Gastrocnemius medialis (tissue), 4 donors: ENCODE measurements at regions not wholly inside any gene's neighbourhood (a gene's known extent, or its start where the extent isn't known, plus 50 kb on each side); places are given as distances from the start of the nearest gene placed in this dataset.

Experiments
- POLR2A ChIP-seq, 2 donors: fragments of 450-650 bp; IDR thresholded peaks; one replicate each; pipeline ENCODE4 v1.6.1; 2017; ENCODE audit warnings: antibody characterized with exemption in 2 of 2, mild to moderate bottlenecking in 2 of 2, moderate library complexity in 2 of 2
- TF ChIP-seq, protein P1 (sequence below), 5 experiments: fragments of 450-650 bp in 3 of 5; fragments of 200-600 bp in 2 of 5; sonication (generic) in 2 of 5; IDR thresholded peaks in 4 of 5; conservative IDR thresholded peaks in 1 of 5; 1 replicate in 4 of 5; 2 replicates in 1 of 5; pipeline ENCODE4 v1.5.1; 2016 to 2019; ENCODE audit warnings: antibody characterized with exemption in 5 of 5, mild to moderate bottlenecking in 3 of 5, moderate library complexity in 3 of 5

DNA sequence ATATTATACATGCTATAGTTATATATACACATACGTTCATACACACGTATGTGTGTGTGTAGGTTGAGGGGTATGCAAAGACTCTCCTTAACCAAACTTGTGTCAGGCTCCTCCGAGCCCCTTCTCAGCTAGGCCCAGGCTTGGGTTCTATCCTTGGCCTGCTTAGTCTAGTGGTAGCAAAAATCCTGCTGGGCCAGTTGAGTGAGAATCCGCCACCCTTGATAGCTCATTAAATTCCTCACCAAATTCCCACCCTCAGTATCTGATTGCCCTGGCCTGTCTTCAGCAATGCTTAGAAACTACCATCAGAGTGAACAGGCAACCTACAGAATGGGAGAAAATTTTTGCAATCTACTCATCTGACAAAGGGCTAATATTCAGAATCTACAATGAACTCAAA lies 126.5 kb downstream of the TSN start:
- TF ChIP-seq, protein P1, sequence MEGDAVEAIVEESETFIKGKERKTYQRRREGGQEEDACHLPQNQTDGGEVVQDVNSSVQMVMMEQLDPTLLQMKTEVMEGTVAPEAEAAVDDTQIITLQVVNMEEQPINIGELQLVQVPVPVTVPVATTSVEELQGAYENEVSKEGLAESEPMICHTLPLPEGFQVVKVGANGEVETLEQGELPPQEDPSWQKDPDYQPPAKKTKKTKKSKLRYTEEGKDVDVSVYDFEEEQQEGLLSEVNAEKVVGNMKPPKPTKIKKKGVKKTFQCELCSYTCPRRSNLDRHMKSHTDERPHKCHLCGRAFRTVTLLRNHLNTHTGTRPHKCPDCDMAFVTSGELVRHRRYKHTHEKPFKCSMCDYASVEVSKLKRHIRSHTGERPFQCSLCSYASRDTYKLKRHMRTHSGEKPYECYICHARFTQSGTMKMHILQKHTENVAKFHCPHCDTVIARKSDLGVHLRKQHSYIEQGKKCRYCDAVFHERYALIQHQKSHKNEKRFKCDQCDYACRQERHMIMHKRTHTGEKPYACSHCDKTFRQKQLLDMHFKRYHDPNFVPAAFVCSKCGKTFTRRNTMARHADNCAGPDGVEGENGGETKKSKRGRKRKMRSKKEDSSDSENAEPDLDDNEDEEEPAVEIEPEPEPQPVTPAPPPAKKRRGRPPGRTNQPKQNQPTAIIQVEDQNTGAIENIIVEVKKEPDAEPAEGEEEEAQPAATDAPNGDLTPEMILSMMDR (IDR thresholded peaks at IDR 0.05 in 4 of 5, conservative IDR thresholded peaks at IDR 0.05 in 1 of 5) = no peak
- TF ChIP-seq POLR2A (IDR thresholded peaks at IDR 0.05) = no peak
